NCI-H82 treated with DMSO at 0.1 percent for 48 hours (cell line): ENCODE measurements at regions not wholly inside any gene's neighbourhood (a gene's known extent, or its start where the extent isn't known, plus 50 kb on each side); places are given as distances from the start of the nearest gene placed in this dataset.
"Not testable (repeated sequence)": the region's sequence is repeated elsewhere in the genome, so short reads cannot be mapped to it uniquely, and the experiment has no call there.

Experiments
- DNase-seq: peaks from one replicate; lab custom pipeline; 2025; ENCODE audit not compliant: unreplicated experiment; lab: John Stamatoyannopoulos, UW

GRCh38 chr2:19205983-19206533, 152.4 kb downstream of the OSR1 start:
- DNase-seq, result no peak

GRCh38 chr2:19203866-19204265, 154.6 kb downstream of the OSR1 start:
- DNase-seq, result no peak

GRCh38 chr2:19201911-19202462, 156.4 kb downstream of the OSR1 start:
- DNase-seq, result no peak

GRCh38 chr2:19198381-19198780, 160.0 kb downstream of the OSR1 start:
- DNase-seq, result no peak

GRCh38 chr2:19195661-19196060, 162.8 kb downstream of the OSR1 start:
- no peak for DNase-seq

GRCh38 chr2:19189391-19189790, 169.0 kb downstream of the OSR1 start:
- no peak for DNase-seq

- DNase-seq, result no peak
These were observed 171.0 kb downstream of the OSR1 start for GRCh38 chr2:19187323-19188020.

- no peak for DNase-seq
These were observed 173.3 kb downstream of the OSR1 start for GRCh38 chr2:19185086-19185485.

- no peak for DNase-seq
These were observed 180.2 kb downstream of the OSR1 start for GRCh38 chr2:19178175-19178574.

GRCh38 chr2:19176977-19177376, 181.4 kb downstream of the OSR1 start:
- DNase-seq, result no peak

- no peak for DNase-seq
These were observed 182.1 kb downstream of the OSR1 start for GRCh38 chr2:19176172-19176852.

- DNase-seq, result no peak
These were observed 184.2 kb downstream of the OSR1 start for GRCh38 chr2:19174176-19174575.

GRCh38 chr2:19171409-19171808, 187.0 kb downstream of the OSR1 start:
- DNase-seq, result peak; percentile 6

- no peak for DNase-seq
These were observed 189.2 kb downstream of the OSR1 start for GRCh38 chr2:19169134-19169768.

- not testable (repeated sequence) for DNase-seq
These were observed 194.3 kb downstream of the OSR1 start for GRCh38 chr2:19164099-19164498.

- DNase-seq, result peak; percentile 91
These were observed 199.5 kb downstream of the OSR1 start for GRCh38 chr2:19158896-19159295.

- DNase-seq, result peak; percentile 3
These were observed 200.2 kb downstream of the OSR1 start for GRCh38 chr2:19158211-19158610.

- no peak for DNase-seq
These were observed 201.8 kb downstream of the OSR1 start for GRCh38 chr2:19156646-19157045.

GRCh38 chr2:19150726-19151125, 207.7 kb downstream of the OSR1 start:
- DNase-seq, result no peak

- DNase-seq, result no peak
These were observed 211.6 kb downstream of the OSR1 start for GRCh38 chr2:19146867-19147266.

- no peak for DNase-seq
These were observed 217.0 kb downstream of the OSR1 start for GRCh38 chr2:19141234-19142004.
